Epithelial cell of esophagus (primary cell): ENCODE measurements at regions not wholly inside any gene's neighbourhood (a gene's known extent, or its start where the extent isn't known, plus 50 kb on each side); places are given as distances from the start of the nearest gene placed in this dataset.

Source experiments
- DNase-seq: peaks from one replicate; pipeline ENCODE4 v3.0.0; 2010; ENCODE audit warnings: low read depth
- H3K4me3 ChIP-seq: 2 replicates; pipeline ENCODE4 v1.5.1; 2011; ENCODE audit warnings: mild to moderate bottlenecking, low read length, control low read depth
- CTCF ChIP-seq: IDR thresholded peaks from 2 replicates; pipeline ENCODE4 v1.5.1; 2011; ENCODE audit warnings: low read depth, mild to moderate bottlenecking, low read length, control low read depth, inconsistent platforms; ENCODE audit not compliant: insufficient read depth; ENCODE audit errors: missing control alignments

- H3K4me3 ChIP-seq = no peak overlapping the region
- DNase-seq = no peak
- TF ChIP-seq CTCF = no peak
Observed at GRCh38 chr21:18460979-18461378, 57.4 kb upstream of the TMPRSS15 start.

- no peak overlapping the region for H3K4me3 ChIP-seq
- TF ChIP-seq CTCF = no peak
Observed at GRCh38 chr21:18461743-18462142, 58.2 kb upstream of the TMPRSS15 start.

GRCh38 chr21:18467715-18468114, 64.1 kb upstream of the TMPRSS15 start:
- H3K4me3 ChIP-seq = no peak overlapping the region
- DNase-seq = no peak
- no peak for TF ChIP-seq CTCF

More at GRCh38 chr21:18461743-18462142, 58.2 kb upstream of the TMPRSS15 start:
- no peak for DNase-seq

GRCh38 chr21:18468790-18469189, 65.2 kb upstream of the TMPRSS15 start:
- H3K4me3 ChIP-seq = no peak overlapping the region
- no peak for DNase-seq
- TF ChIP-seq CTCF = no peak

- no peak for TF ChIP-seq CTCF
- DNase-seq = no peak
- H3K4me3 ChIP-seq = no peak overlapping the region
Observed at GRCh38 chr21:18476639-18477038, 73.1 kb upstream of the TMPRSS15 start.

- TF ChIP-seq CTCF = no peak
- no peak overlapping the region for H3K4me3 ChIP-seq
- DNase-seq = no peak
Observed at GRCh38 chr21:18477043-18477442, 73.5 kb upstream of the TMPRSS15 start.

- no peak overlapping the region for H3K4me3 ChIP-seq
- DNase-seq = no peak
- TF ChIP-seq CTCF = no peak
Observed at GRCh38 chr21:18478513-18478912, 74.9 kb upstream of the TMPRSS15 start.
